DMS 273 (cell line): ENCODE measurements at regions not wholly inside any gene's neighbourhood (a gene's known extent, or its start where the extent isn't known, plus 50 kb on each side); places are given as distances from the start of the nearest gene placed in this dataset.

Experiments used
- DNase-seq: peaks from one replicate; lab custom pipeline; 2025; ENCODE audit not compliant: unreplicated experiment; lab: John Stamatoyannopoulos, UW

GRCh38 chr10:88082806-88083596, 219.6 kb downstream of the PTEN start:
- DNase-seq: no peak

DNA sequence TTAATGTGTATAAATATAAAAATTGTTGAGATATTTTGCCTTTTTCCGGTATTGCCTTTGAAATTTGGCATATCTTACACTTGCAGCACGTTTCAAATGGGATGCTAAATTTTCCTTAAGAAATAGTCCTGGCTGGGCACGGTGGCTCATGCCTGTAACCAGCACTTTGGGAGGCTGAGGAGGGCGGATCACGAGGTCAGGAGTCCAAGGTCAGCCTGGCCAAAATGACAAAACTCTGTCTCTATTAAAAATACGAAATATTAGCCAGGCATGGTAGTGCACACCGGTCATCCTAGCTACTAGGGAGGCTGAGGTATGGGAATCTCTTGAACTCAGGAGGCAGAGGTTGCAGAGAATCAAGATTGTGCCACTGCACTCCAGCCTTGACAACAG, 220.2 kb downstream of the PTEN start:
- no peak for DNase-seq

DNA sequence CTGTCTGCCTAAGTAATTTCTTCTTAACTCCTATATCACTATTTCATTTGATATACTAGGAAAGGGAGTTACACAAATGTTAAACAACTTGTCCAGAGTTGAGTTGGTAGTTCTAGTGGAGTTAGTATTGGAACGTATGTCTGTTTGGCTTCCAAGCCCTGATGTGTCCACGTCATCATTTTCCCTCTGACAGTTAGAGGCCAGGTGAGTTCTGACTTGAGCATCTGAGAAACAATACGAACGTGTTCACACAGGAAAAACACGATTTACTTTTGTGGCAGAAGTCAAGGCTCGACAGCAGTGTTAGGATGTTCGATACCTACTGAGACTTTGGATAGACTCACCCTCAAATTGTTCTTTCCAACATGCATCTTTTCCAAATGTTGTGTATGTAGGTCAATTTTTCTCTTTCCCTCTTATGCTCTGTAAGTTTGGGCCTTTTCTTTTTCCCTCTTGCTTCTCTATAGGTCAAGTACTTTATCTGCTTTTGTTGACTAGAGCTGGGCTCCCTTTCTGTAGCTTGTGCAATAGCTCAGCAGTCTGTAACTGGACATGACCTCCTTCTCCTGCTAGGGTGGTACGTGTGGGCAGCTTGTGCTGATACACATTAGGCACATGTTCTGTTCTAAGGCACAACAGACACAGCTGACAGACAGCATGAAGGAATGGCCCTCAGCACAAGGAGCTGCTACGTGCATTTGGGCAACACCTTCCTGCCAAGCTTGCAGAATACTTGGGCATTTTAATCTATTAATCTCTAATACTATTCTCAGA, 222.9 kb downstream of the PTEN start:
- no peak for DNase-seq

GRCh38 chr10:88088441-88089340, 225.3 kb downstream of the PTEN start:
- peak; percentile 16 for DNase-seq

- DNase-seq: peak; percentile 54
Observed at GRCh38 chr10:88089498-88089897, 226.1 kb downstream of the PTEN start.

DNA sequence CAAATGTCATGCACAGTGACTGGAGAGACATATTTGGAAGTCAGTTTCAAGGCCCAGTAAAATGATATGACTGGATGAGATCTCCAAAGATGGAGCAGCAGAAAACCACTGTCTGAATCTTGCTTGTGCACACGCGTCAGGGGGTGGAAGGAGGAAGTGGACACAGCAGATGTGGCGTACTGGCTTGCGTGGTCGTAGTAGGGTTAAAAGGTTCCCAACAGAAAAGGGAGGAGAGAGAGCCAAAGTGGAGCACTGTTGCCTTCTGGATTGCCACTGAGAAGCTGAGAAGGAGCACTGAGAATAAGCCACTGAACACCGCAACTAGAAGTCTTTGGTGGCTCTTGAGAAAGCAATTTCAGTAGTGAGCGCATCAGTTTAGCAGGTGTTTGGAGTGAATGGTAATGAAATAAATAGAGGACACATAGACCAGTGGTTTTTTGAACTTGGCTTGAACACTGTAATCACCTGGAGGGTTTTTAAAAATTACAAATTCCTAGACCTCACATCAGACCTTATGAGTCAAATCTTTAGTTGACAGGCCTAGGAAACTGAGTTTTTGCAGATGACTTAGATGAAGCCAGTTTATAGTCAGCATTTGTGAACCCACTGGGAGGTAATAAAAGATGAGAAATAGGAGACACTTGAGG, 227.3 kb downstream of the PTEN start:
- no peak for DNase-seq

DNA sequence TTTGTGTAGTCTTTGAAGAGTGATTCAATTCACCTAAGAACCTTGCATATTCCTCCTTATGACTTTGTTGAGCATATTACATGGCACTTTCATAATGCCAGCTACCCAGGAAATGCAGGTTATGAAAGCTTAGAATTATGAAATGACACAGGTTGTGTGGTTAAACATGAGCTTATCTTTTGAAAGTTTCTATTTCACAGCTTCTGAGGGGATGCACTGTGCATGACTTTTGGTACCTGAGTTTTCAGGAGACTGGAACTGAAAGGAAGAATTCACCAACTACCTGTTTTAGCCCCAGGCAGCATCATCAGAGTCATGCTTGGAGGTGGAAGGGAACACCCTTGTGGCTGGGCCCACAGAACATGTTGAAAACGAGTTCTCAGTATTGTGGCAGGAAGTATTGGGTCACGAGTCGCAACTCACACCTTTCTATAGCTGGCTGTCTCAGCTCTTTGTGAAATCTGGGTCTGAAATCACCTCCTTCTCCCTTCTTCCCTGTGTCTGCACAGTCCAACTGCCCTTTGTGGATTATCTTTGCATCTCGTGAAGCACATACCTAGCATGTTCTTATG, 228.2 kb downstream of the PTEN start:
- DNase-seq: no peak

GRCh38 chr10:88092265-88092664, 228.8 kb downstream of the PTEN start:
- DNase-seq: no peak

- peak; percentile 29 for DNase-seq
Observed at GRCh38 chr10:88092973-88093372, 229.5 kb downstream of the PTEN start.

GRCh38 chr10:88094795-88095194, 231.4 kb downstream of the PTEN start:
- no peak for DNase-seq

- no peak for DNase-seq
Observed at GRCh38 chr10:88095223-88095721, 231.8 kb downstream of the PTEN start.

- no peak for DNase-seq
Observed at GRCh38 chr10:88095778-88096431, 232.5 kb downstream of the PTEN start.

GRCh38 chr10:88097092-88097516, 233.7 kb downstream of the PTEN start:
- no peak for DNase-seq

- no peak for DNase-seq
Observed at GRCh38 chr10:88097536-88097935, 234.1 kb downstream of the PTEN start.

DNA sequence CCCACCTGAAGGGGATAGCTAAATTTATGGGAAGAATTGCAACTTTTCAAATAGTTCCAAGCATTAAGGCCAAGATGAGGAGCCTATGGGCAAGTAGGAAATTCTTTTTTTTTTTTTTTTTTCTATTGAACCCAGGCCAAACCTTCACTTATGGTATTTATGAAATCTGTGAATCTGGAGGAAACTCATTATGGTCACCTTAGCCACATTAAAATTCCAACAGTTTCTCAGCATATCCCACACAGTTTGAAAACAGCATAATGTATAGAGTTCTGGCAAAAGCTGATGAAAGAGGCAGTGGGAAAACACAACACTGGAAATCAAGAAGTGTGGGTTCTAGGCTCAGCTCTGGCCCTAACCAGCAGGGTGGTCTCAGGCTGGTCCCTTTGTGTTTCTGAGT, 236.9 kb downstream of the PTEN start:
- DNase-seq: no peak

GRCh38 chr10:88101666-88102065, 238.2 kb downstream of the PTEN start:
- no peak for DNase-seq

DNA sequence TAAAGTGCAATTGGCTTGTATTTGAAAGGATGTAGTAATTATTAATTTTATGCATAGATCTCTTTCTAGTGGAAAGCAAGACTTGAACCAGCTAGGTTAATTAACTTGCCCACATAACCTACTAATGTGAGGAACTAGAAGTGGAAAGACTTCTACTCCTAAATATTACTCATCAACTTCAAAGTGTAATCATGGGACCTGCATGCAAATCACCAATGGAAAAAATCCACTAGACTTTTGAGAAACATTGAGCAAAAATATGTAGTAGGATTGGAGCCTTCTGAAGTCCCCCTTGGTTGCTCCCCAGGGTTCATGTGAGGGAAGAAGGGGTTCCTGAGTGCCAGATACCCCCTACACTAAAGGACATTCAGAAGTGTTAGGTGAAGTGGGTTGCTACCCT, 240.2 kb downstream of the PTEN start:
- DNase-seq: no peak

DNA sequence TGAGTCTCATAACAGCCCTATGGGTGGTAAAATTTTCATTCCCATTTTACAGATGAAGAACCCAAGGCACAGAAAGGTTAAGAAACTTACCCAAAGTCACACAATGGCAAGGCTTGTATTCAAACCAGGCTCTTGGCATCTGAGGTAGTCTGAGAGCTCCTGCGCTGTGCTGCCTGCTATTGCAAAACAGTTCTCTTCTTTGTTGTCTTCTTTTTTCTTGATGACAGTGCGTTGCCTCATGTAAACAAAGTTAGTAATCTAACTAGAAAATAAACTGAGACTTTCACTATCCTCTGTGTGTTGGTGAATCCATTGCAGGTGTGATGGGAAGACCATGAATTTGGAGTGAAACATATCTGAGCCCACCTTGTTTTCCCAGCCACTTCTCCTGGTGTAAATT, 240.8 kb downstream of the PTEN start:
- DNase-seq: no peak

DNA sequence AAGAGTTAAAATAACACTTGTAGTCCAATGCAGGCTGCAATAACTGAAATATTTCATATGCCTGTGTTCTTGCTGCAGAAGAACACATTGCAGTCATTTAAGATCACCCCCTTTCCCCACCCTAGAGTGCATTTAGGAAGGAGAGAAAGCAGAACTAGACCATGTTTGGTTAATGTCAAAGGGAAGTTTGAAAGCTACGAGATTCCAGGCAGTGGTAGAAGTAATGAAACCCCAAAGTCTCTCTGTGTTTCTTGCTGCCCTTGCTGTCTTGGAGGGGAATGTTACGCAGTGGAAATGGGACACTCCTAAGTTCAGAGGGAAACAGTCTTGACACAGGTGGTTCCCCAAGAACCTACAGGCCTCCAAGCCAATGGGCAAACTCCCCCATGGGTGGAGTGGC, 242.9 kb downstream of the PTEN start:
- DNase-seq: no peak
